NCI-H1417 (cell line): ENCODE measurements at regions not wholly inside any gene's neighbourhood (a gene's known extent, or its start where the extent isn't known, plus 50 kb on each side); places are given as distances from the start of the nearest gene placed in this dataset.
"Not testable (repeated sequence)": the region's sequence is repeated elsewhere in the genome, so short reads cannot be mapped to it uniquely, and the experiment has no call there.

Experiments used
- DNase-seq, 3 experiments: peaks; one replicate each; lab custom pipeline; 2025; lab: John Stamatoyannopoulos, UW

DNA sequence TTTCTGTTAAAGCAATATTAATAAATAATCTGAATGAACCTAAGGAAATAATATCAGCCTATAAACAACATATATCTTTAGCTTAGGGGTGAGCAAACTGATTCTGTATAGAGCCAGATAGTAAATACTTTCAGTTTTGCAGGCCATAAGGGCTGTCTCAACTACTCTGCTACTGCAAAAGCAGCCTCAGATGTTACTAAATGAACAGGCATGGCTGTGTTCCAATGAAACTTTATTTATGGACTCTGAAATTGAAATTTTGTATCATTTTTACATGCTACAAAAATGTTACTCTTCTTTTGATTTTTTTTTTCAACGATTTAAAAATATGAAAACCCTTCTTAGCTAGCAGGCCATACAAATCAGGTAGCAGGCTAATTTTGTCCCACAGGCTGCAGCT, 212.8 kb upstream of the PRICKLE2 start:
- DNase-seq: no peak

DNA sequence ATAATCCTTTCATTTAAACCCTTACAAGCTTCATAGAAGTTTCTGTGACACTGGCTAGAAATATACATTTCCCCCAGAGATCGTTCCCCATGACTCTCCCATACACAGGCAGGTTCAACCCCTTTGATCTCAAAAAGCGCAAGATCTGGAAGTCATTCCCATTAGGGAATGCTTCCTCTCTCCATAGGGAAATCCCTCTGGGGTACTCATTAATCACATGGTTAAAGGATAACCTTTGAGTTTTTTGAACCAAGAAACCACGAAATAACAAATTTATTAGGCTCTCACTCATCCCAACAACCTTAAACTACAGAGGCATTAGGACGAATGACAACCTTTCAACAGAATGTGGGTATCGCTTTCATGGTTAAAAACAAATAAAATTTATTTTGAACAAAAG, 211.9 kb upstream of the PRICKLE2 start:
- peak in 2 of 3 experiments; percentile 56 to 80 for DNase-seq

DNA sequence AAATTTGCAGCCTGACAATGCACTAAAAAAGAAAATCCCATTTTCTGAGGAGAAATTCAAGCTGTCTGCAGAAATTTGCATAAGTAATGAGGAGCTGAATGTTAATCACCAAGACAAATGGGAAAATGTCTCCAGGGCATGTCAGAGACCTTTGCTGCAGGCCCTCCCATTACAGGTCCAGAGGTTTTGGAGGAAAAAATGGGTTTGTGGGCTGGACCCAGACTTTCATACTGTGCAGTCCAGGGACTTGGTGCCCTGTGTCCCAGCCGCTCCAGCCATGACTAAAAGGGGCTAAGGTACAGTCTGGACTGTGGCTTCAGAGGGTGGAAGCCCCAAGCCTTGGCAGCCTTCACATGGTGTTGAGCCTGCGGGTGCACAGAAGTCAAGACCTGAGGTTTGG, 209.8 kb upstream of the PRICKLE2 start:
- not testable (repeated sequence) for DNase-seq

DNA sequence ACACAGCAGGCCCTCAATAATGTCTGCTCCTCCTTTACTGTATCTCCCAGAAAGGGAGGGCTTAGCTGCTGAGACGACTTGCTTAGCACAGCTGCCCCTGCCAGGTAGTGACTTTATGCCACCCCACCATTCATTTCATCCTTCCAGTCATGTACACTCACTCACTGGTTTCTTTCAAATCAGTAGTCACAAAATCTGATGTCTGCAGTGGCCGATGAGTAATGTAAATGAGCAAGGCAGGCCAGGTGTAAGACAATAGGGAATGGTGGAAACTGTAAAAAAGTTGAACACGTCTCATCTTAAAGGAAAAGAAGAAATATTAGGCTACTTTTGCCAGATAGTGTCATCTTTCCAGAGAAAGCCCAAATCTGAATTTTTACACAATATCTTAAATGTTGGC, 207.6 kb upstream of the PRICKLE2 start:
- DNase-seq: no peak

DNA sequence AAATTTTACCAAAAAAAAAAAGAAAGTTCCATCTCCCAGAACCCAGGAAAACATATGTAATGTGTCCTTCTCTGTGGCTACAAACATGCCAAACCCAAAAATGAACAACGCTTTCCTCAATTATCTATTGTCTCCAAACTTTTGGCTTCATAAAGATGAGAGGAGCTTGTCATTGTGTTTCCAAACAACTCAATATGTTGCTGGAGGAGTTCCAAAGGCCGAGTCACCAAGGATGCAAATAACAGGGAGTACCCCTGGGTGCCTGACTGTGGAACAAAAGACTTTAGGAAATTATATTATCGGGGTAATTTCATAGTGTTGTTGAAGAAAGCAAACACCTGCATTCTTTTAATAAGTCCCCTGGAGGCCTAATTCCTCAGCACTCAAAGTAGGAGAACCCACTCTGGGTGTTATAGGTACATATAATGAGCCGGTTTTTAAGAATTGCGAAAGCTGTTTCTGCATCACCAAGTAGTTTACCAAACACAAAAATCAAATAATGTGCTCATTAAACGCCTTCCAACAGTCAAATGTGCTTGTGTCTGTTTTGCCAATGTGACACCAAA, 206.3 kb upstream of the PRICKLE2 start:
- DNase-seq: peak in 2 of 3 experiments; percentile 7 to 64

DNA sequence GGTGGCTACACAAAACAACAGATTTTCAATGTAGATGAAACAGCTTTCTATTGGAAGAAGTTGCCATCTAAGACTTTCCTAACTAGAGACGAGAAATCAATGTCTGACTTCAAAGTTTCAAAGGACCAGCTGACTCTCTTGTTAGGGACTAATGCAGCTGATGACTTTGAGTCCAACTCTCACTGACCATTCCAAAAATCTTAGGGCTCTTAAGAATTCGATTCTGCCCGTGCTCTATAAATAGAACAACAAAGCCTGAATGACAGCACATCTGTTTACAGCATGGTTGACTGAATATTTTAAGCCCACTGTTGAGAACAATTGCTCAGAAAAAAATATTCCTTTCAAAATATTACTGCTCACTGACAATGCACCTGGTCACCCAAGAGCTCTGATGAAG, 202.4 kb upstream of the PRICKLE2 start:
- no peak for DNase-seq

DNA sequence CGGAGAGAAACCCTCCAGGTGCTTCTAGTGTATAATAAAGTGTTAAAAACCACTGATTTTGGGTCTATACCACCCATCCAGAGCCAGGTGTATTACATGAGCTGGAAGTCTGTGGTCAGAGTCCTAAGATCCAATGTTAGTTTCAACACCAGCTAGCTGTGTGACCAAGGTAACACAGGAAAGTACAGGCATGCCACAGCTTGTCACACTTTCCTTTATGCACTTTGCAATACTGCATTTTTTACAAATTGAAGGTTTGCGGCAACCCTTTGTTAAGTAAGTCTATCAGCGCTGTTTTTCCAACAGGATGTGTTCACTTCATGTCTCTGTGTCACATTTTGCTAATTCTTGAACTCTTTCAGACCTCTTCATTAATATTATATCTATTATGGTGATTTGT, 201.3 kb upstream of the PRICKLE2 start:
- peak in 2 of 3 experiments; percentile 1 to 6 for DNase-seq

DNA sequence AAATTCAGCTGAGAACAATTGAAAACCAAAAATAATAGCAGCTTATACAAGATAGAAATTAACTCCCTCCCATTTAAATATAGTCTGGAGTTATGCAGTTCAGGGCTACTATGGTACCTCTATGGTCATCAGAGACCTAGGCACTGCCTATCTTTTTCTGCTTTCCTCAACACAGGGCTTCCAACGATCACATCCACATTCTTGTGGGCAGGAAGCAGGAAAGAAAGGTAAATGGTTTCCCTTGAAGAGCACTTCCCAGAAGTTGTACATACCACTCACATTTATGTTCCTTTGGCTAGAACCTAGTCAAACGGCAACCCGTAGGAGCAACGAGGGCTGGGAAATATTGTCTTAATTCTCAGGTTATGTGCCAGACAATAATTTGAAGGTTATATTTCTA, 197.7 kb upstream of the PRICKLE2 start:
- no peak for DNase-seq

DNA sequence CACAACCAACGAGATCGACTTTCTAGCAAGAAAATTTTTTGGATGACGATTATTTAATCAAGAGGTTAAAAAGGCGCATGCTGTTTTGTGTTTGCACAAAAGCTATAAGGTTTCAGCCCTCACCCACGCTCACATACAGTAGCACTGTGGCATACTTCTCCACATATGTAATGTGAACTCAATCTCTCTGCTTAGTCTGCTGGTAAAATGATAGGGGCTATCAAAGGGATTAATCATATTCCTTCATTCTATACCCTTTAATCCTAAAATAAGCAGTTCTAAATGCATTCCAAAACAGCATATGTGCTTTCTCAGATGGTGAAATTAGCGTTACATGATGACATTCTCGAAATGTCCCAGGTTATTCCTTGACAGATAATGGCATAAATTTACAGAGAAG, 196.9 kb upstream of the PRICKLE2 start:
- DNase-seq: no peak

DNA sequence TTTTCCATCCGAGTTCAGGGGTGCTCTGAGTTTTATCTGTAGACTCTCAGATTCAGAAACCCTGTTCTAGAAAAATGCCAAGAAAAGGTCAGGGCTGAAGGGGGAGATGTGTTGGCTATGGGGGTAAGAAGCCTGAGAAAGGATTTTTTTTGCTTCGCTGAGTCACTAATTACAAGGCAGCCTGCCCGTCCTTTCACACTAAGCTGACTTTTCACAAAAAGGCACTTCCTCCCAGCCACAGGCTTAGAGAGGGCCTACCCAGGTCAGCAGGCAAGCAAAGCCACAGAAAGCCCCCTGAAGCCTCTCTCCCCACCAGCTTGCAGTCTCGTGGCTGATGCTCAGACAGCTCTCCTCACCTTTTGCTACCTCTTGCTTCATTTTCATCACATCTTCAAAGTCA, 192.6 kb upstream of the PRICKLE2 start:
- peak in 1 of 3 experiments; percentile 24 for DNase-seq

DNA sequence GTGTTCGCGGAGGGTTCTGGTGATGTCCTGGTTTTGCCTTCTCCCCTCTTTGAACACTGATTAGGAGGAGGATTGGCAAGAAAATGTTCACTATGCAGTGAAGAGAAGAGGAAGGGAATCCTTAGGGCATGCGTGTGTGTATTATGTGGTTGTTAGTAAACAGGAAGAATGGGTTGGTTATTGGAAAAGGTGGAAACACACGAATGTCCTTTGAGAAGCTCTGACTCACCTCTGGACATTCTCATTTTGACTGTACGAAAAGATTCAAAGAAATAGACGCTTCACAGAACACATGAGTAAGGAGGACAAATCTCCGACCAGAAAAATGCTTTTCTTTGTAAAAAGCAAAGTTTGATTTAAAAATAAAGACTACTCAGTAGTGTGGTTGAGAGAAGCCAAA, 188.8 kb upstream of the PRICKLE2 start:
- no peak for DNase-seq

DNA sequence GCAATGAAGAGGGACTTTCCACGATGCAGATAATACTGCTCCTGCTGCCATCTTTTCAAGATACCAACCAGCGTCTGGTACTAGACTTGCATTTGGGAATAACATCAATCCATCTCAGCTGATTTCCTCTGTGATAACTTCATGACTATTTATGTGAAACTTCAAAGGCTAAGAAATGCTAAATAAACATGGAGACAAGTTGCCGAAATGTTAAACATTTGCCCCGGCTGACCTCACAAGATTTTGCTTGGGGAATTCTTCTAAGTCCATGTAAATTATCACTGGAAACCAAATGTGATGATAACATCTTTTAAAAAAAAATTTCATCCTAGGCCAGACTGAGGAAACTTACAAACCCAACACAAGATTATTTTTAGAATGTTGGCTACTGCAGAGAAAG, 185.8 kb upstream of the PRICKLE2 start:
- no peak for DNase-seq

DNA sequence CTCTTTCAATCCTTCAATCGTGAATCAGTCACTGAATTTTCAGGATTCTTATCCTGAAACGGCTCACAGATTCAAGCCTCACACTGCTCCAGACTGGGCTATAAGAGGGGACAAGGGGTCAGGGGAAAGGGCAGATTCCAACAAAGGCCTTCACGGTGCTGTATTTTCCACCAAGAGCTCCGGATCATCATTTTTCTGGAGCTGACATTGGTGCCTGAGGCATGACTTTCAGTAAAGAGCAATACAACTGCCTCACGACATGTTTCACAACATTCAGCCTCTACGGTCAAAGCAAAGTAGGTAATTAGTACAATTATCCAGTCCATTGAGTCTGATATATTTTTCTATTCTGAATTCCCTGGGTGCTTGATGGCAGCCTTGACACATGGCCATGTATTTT, 185.0 kb upstream of the PRICKLE2 start:
- DNase-seq: peak in 2 of 3 experiments; percentile 7 to 45

DNA sequence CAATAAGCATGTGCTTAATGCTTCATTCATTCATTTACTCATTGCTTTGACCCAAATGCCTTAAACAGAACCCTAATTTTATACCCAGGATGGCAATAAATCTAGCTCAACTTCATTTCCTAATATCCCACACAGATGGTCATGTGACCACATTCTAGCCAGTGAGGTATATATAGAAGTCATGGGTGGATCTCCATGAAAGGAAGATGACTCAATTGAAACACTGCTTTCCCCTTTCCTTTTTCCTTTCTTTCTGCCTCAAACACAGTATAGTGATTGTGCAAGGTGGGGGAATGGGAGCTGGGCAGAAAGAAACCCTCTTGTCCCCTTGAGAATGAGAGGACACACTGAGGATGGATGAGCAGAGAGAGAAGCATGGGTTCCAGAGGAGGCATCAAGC, 183.5 kb upstream of the PRICKLE2 start:
- DNase-seq: no peak

DNA sequence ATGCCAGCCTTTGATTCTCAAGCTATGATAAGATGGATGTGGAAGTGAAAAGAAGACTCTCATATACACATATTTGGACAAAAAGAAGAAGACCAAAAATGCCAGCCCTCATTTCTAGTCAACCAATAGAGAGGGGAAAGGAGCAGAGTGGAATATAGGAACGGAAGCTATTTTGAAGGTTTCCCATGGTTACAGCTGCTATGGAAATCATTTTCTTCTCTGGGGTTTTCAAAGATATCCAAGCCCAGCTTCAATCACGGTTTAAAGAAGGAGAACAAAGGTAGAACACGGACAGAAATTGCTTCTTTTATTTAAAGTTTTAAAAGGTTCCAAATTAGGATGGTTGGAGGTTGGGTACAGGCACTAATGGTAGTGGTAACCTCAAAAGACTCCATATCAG, 181.0 kb upstream of the PRICKLE2 start:
- DNase-seq: no peak

DNA sequence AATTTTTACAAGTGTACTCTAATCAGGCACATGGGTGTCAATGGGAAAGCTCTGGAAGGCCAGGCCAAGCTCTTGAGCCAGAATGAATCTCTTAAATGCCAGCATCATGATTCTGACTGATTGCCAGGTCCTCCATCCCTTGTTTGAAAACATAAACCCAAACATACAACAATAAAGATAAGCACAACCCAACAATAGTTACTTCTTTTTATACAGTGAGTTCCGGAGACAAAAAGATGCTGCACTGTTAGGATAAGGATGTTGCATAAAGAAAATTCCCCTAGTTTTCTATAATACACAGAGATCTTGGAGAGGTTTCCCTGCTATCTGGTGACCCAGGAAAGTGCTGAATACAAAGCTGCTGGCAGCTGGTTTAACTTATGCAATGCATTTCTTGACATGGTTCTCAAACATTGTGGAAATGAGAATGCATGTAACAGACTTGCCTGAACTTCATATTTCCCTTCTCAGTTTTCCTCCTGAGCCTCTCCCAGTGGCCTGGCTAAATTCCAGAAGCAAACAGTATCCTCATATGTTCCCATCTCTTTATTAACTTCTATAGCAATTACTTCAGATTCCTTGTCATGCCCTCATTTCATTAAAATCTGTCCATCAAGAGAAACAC, 180.1 kb upstream of the PRICKLE2 start:
- no peak for DNase-seq

DNA sequence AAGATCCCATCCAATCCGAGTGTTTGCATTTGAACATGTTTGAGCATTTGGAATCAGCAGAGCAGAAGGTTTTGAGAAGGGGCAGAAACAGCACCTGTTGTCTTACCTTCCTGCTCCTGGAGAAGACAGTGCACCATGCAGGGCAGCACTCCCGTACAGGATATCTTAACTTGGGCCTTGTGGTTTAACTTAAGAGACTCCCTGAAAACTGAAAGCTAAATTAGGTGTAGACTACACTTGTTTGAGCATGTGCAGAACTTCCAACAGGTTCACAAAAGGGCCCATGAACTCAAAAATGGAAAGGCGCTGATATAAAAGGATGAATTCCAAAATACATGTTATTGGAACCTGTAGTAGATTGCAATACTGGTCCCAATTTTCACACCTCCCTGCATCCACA, 175.4 kb upstream of the PRICKLE2 start:
- no peak for DNase-seq

DNA sequence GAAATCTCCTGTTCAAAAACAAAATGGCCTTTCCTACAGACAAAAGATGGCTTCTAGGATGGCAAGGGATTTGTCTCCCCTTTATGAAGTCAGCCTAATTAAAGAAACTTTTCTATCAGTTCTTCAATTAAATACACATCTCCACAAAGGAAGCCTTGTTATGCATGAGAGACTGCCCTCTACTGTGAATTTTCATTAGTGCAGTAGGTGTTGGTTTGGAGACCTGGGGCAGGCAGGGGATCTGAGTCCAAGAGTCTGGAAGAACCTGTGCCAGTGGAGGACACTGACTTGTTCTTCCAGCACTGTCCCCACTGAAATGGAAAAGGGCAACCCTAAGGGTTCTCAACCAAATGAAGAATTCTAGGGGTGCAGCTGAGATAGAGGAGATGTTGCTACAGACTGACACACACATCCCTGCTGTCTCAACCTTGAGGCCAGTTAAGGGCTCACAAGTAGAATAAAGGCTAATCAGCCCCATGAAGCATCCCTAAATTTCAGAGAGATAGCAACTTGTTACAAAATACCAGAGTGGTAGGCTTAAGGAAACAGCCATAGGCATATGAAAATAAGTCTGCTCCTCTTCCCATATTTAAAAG, 174.0 kb upstream of the PRICKLE2 start:
- DNase-seq: peak; percentile 3 to 68 (median 19)

DNA sequence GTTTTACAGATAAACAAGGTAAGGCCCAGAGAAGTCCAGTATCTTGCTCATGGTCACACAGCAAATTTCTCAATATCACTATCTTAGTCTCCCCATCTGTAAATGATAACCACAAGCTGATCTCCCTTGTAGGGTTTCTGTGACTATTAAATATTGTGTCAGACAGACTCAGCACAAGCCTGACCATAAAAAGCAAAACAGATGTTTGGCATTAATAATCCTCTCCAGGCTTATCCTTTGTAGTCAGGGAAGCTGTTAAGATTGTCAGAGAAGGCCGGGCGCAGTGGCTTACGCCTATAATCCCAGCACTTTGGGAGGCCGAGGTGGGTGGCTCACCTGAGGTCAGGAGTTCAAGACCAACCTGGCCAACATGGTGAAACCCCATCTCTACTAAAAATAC, 173.2 kb upstream of the PRICKLE2 start:
- DNase-seq: no peak

DNA sequence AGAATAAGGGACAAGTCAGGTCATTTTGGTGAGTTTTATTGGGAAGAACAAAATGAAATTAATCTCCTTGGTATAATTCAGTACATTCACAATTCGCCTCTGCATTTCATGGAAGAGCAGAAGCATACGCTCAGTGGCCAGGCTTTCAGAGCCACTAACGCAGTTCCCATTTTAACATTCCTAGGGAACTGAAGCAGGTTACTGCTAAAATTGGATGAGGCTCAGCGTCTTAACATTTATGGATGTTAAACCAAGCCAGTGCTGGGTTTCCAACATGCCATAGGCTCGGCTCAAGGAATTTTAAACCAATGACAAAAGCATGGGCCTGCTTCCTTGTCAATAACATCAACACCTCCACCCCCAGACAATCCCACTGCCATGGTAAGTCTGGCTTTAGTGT, 172.7 kb upstream of the PRICKLE2 start:
- DNase-seq: no peak

DNA sequence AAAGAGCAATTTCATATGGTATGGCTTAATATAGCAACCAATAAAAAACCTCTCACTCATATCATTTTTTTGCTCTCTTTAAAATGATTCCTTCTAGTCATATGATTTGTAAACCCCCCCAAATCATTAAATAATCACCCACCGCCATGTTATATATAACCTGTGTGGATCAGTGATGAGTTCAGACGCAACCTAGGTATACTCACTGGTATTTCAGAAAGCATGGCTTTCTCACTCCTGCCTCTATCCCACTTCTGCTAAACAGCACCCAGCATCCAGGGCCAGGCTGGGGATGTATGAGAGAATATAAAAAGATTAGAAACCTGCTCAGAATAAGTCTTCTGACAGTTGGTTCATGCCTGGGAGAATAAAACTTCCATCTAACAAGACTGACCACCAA, 172.3 kb upstream of the PRICKLE2 start:
- DNase-seq: no peak

DNA sequence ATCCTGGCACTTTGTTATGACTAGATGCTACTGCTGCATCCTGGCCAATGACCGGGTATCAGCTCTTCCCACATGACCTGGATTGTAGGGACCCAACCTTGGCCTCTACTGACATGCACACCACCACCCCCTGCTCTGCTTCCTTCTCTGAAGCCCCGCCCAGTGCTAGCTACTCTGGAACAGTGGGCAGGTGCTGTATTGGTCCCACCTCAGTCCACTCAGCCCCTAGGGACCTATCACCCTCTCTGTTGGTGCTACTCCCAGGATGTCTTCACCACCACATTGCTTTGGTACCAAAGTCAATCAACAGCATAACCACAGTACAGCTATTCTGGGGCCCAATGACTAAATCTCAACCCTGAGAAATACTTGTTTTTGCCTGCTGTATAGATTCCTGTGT, 170.2 kb upstream of the PRICKLE2 start:
- DNase-seq: no peak

DNA sequence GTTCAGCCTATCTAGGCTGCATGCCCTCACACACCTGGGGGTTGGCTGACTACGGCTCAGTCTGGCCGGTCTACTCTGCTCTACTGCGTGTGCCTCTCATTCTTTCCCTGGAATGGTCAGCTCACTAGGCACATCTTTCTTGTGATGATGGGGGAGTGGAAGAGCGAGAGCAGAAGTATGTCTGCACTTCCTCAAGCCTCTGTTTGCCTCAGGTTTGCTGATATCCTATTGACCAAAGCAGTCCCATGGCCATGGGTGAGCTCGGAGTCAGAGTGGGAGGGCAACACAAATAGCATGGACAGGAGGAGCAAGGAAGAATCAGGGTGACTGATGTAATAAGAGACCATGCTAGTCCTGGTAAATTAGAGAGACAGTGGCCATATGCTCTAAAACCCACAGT, 167.9 kb upstream of the PRICKLE2 start:
- DNase-seq: no peak

DNA sequence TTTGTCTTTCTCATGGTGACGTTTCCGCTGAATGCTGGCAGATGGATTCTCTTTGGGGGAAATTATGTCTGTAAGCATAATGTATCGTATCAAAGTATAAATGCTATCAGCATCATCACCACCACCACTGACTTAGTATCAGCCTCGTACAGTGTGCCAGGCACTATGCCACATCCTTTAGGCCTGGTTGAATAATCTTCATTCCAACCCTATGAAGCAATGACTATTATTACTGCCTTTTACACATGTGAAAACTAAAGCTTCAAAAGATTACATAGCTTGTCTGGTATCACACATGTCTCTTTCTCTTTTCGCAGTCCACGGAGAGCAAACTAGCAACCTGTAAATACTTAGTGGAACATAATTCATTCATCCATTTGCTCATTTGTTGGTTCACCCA, 166.7 kb upstream of the PRICKLE2 start:
- DNase-seq: no peak
